ENCODE measurements at regions not wholly inside any gene's neighbourhood (a gene's known extent, or its start where the extent isn't known, plus 50 kb on each side); places are given as distances from the start of the nearest gene placed in this dataset.
A peak's percentile ranks its signal among the peaks of the same experiment; 100 is the strongest.

GRCh38 chr6:9250852-9251251 is 815.5 kb upstream of the SLC35B3 start (continued):
- peak; percentile 71 to 78 (median 73) for TF ChIP-seq CTCF (IDR thresholded peaks at IDR 0.05 in 2 of 3, conservative IDR thresholded peaks at IDR 0.05 in 1 of 3; ENCODE audit: borderline replicate concordance in 1 of 3, insufficient read depth in 1 of 3, low read depth in 2 of 3, low read length in 2 of 3)

GRCh38 chr6:9248133-9248532 is 812.8 kb upstream of the SLC35B3 start:
- no peak overlapping the region for H3K9ac ChIP-seq (ENCODE audit: low read length)
- TF ChIP-seq ELF1 (IDR thresholded peaks at IDR 0.05; ENCODE audit: borderline replicate concordance, low read depth) (no peak), FOSL1 (IDR thresholded peaks at IDR 0.05; ENCODE audit: low read depth) (no peak), REST (IDR thresholded peaks at IDR 0.05; ENCODE audit: low read depth) (no peak), SIN3A (IDR thresholded peaks at IDR 0.05; ENCODE audit: low read depth) (no peak), RAD21 (IDR thresholded peaks at IDR 0.05; ENCODE audit: low read depth) (no peak), POLR2A (IDR thresholded peaks at IDR 0.05; ENCODE audit: borderline replicate concordance, extremely low read depth, insufficient read depth, insufficient read length) (no peak), EZH2phosphoT487 (IDR thresholded peaks at IDR 0.05; ENCODE audit: borderline replicate concordance) (no peak), MAX (IDR thresholded peaks at IDR 0.05) (no peak), ZNF274 (IDR thresholded peaks at IDR 0.05; ENCODE audit: low read depth, low read length) (no peak), EZH2 (IDR thresholded peaks at IDR 0.05) (no peak), ZFX (IDR thresholded peaks at IDR 0.05) (no peak), SP1 (IDR thresholded peaks at IDR 0.05; ENCODE audit: low read depth) (no peak), CBX3 (IDR thresholded peaks at IDR 0.05; ENCODE audit: low read depth) (no peak), TCF7L2 (IDR thresholded peaks at IDR 0.05; ENCODE audit: borderline replicate concordance, extremely low read depth, insufficient read depth, insufficient read length) (no peak)
- BruUV-seq (replicated peaks), result no TSS peak
- H3K4me3 ChIP-seq (replicated peaks in 1 of 2; ENCODE audit: low read depth in 1 of 2, low read length in 2 of 2), result no peak overlapping the region
- no peaks in the 10 kb centered on the region for H3K9me3 ChIP-seq (ENCODE audit: control insufficient read depth in 1 of 2, insufficient read depth in 1 of 2, low read depth in 1 of 2, low read length in 2 of 2)
- intact Hi-C loops (cut with micrococcal nuclease), result no loop called here
- H3K4me2 ChIP-seq (ENCODE audit: low read length), result no peak overlapping the region
- ChIA-PET CTCF (no interaction called here), POLR2A (no interaction called here), RAD21 (ENCODE audit: low non-redundant PET in 1 of 2, low total read pairs in 2 of 2, uncharacterized antibody in 2 of 2, unreplicated experiment in 2 of 2) (no interaction called here)
- H3K4me1 ChIP-seq (ENCODE audit: control insufficient read depth in 1 of 2, insufficient read depth in 2 of 2, low read length in 2 of 2), result no peaks in the 10 kb centered on the region
- no peak overlapping the region for H3K27ac ChIP-seq (ENCODE audit: low read depth, low read length)
- H2AFZ ChIP-seq (ENCODE audit: low read depth, low read length, poor library complexity, severe bottlenecking), result no peak overlapping the region
- no peaks in the 10 kb centered on the region for H4K20me1 ChIP-seq (ENCODE audit: insufficient read depth)
- no peaks in the 10 kb centered on the region for H3K27me3 ChIP-seq (ENCODE audit: insufficient read depth, low read length)
- H3K79me2 ChIP-seq (ENCODE audit: insufficient read depth, low read length), result no peaks in the 10 kb centered on the region
- no peaks in the 10 kb centered on the region for H3K36me3 ChIP-seq (ENCODE audit: control insufficient read depth in 1 of 2, insufficient read depth in 2 of 2, low read length in 2 of 2)
- DNase-seq (ENCODE audit: low read depth, low spot score), result no peak
- no peaks in the 10 kb centered on the region for H3K9me2 ChIP-seq (ENCODE audit: insufficient read depth)
- ATAC-seq, result no peak
